Activated T-cell treated with anti-CD3 and anti-CD28 coated beads for 24 hours (primary cell): ENCODE measurements at regions not wholly inside any gene's neighbourhood (a gene's known extent, or its start where the extent isn't known, plus 50 kb on each side); places are given as distances from the start of the nearest gene placed in this dataset.
"Not testable (repeated sequence)": the region's sequence is repeated elsewhere in the genome, so short reads cannot be mapped to it uniquely, and the experiment has no call there.

Experiments used
- DNase-seq: peaks from one replicate; pipeline ENCODE4 v3.0.0-alpha.2; 2020; ENCODE audit warnings: low read depth

- no peak for DNase-seq
These were observed 95.6 kb upstream of the ADRA1D start for GRCh38 chr20:4344670-4345069.

GRCh38 chr20:4342609-4343008, 93.5 kb upstream of the ADRA1D start:
- DNase-seq: no peak

GRCh38 chr20:4341804-4342485, 92.9 kb upstream of the ADRA1D start:
- DNase-seq: no peak

GRCh38 chr20:4335722-4336121, 86.6 kb upstream of the ADRA1D start:
- no peak for DNase-seq

GRCh38 chr20:4332121-4332860, 83.2 kb upstream of the ADRA1D start:
- DNase-seq: no peak

- DNase-seq: no peak
These were observed 80.9 kb upstream of the ADRA1D start for GRCh38 chr20:4330011-4330410.

GRCh38 chr20:4329232-4329631, 80.1 kb upstream of the ADRA1D start:
- DNase-seq: no peak

- no peak for DNase-seq
These were observed 79.5 kb upstream of the ADRA1D start for GRCh38 chr20:4328541-4328940.

- DNase-seq: no peak
These were observed 78.9 kb upstream of the ADRA1D start for GRCh38 chr20:4327956-4328355.

GRCh38 chr20:4326195-4327065, 77.3 kb upstream of the ADRA1D start:
- DNase-seq: no peak

GRCh38 chr20:4325548-4326187, 76.6 kb upstream of the ADRA1D start:
- DNase-seq: no peak

- DNase-seq: no peak
These were observed 75.6 kb upstream of the ADRA1D start for GRCh38 chr20:4324611-4325243.

- DNase-seq: no peak
These were observed 73.4 kb upstream of the ADRA1D start for GRCh38 chr20:4322499-4322898.

GRCh38 chr20:4320291-4320690, 71.2 kb upstream of the ADRA1D start:
- DNase-seq: no peak

- DNase-seq: no peak
These were observed 69.8 kb upstream of the ADRA1D start for GRCh38 chr20:4318891-4319290.

GRCh38 chr20:4310616-4311015, 61.5 kb upstream of the ADRA1D start:
- DNase-seq: not testable (repeated sequence)

- DNase-seq: no peak
These were observed 57.1 kb upstream of the ADRA1D start for GRCh38 chr20:4306206-4306605.

GRCh38 chr20:4305091-4305490, 56.0 kb upstream of the ADRA1D start:
- DNase-seq: no peak

- no peak for DNase-seq
These were observed 55.5 kb upstream of the ADRA1D start for GRCh38 chr20:4304601-4305000.

GRCh38 chr20:4303136-4303535, 54.0 kb upstream of the ADRA1D start:
- DNase-seq: no peak

GRCh38 chr20:4300921-4301320, 51.8 kb upstream of the ADRA1D start:
- DNase-seq: no peak

- DNase-seq: no peak
These were observed 51.3 kb upstream of the ADRA1D start for GRCh38 chr20:4300401-4300800.
